ENCODE measurements at regions not wholly inside any gene's neighbourhood (a gene's known extent, or its start where the extent isn't known, plus 50 kb on each side); places are given as distances from the start of the nearest gene placed in this dataset.

- Histone ChIP-seq H3K4me3 (ENCODE audit: low read length) (no peak overlapping the region), H3K23ac (ENCODE audit: low read length) (no peak overlapping the region), H3K4ac (ENCODE audit: low read depth, low read length) (no peak overlapping the region), H4K8ac (ENCODE audit: low read depth, low read length) (no peak overlapping the region), H3K27ac (ENCODE audit: low read depth, low read length) (no peak overlapping the region), H3K36me3 (ENCODE audit: control insufficient read depth, insufficient read depth, low read length) (no peaks in the 10 kb centered on the region), H3K9ac (ENCODE audit: low read length) (no peak overlapping the region), H2BK120ac (ENCODE audit: low read depth, low read length) (no peak overlapping the region), H3K4me2 (ENCODE audit: low read length) (no peak overlapping the region), H2BK15ac (replicated peaks; ENCODE audit: low read depth) (no peak overlapping the region), H3K79me2 (ENCODE audit: control insufficient read depth, insufficient read depth, low read length) (no peaks in the 10 kb centered on the region), H2AK5ac (ENCODE audit: low read length) (no peak overlapping the region), H3K56ac (ENCODE audit: low read length) (no peak overlapping the region), H3K27me3 (ENCODE audit: insufficient read depth, low read length, poor library complexity) (no peaks in the 10 kb centered on the region), H3K79me1 (ENCODE audit: low read length) (no peaks in the 10 kb centered on the region), H4K5ac (ENCODE audit: low read length) (no peak overlapping the region), H2BK5ac (ENCODE audit: low read length) (no peak overlapping the region), H3K4me1 (ENCODE audit: control insufficient read depth, low read depth, low read length) (no peaks in the 10 kb centered on the region), H3K18ac (ENCODE audit: low read length) (no peak overlapping the region)
- no peak for DNase-seq
- no CpG with 5 or more reads among the region's 1 CpG for WGBS (ENCODE audit: extremely low coverage, insufficient coverage, low lambda C conversion rate)
Observed at GRCh38 chr11:105344938-105345337, 205.4 kb upstream of the CARD18 start.

- Histone ChIP-seq H3K4me2 (ENCODE audit: low read length) (no peak overlapping the region), H3K18ac (ENCODE audit: low read length) (no peak overlapping the region), H3K9ac (ENCODE audit: low read length) (no peak overlapping the region), H3K4me3 (ENCODE audit: low read length) (no peak overlapping the region), H2BK15ac (replicated peaks; ENCODE audit: low read depth) (no peak overlapping the region), H3K27ac (ENCODE audit: low read depth, low read length) (no peak overlapping the region), H2BK5ac (ENCODE audit: low read length) (no peak overlapping the region), H3K23ac (ENCODE audit: low read length) (no peak overlapping the region), H3K56ac (ENCODE audit: low read length) (no peak overlapping the region), H2BK120ac (ENCODE audit: low read depth, low read length) (no peak overlapping the region), H3K4ac (ENCODE audit: low read depth, low read length) (no peak overlapping the region), H3K79me1 (ENCODE audit: low read length) (no peaks in the 10 kb centered on the region), H3K36me3 (ENCODE audit: control insufficient read depth, insufficient read depth, low read length) (no peaks in the 10 kb centered on the region), H2AK5ac (ENCODE audit: low read length) (no peak overlapping the region), H3K79me2 (ENCODE audit: control insufficient read depth, insufficient read depth, low read length) (no peaks in the 10 kb centered on the region), H3K4me1 (ENCODE audit: control insufficient read depth, low read depth, low read length) (no peaks in the 10 kb centered on the region), H4K5ac (ENCODE audit: low read length) (no peak overlapping the region), H3K27me3 (ENCODE audit: insufficient read depth, low read length, poor library complexity) (no peaks in the 10 kb centered on the region), H4K8ac (ENCODE audit: low read depth, low read length) (no peak overlapping the region)
- DNase-seq, result no peak
- WGBS (ENCODE audit: extremely low coverage, insufficient coverage, low lambda C conversion rate), result no CpG with 5 or more reads among the region's 11 CpGs
Observed at GRCh38 chr11:105334025-105334714, 194.6 kb upstream of the CARD18 start.

GRCh38 chr11:105333153-105333552, 193.6 kb upstream of the CARD18 start:
- Histone ChIP-seq H2AK5ac (ENCODE audit: low read length) (no peak overlapping the region), H3K56ac (ENCODE audit: low read length) (no peak overlapping the region), H3K23ac (ENCODE audit: low read length) (no peak overlapping the region), H3K18ac (ENCODE audit: low read length) (no peak overlapping the region), H2BK120ac (ENCODE audit: low read depth, low read length) (no peak overlapping the region), H3K4me2 (ENCODE audit: low read length) (no peak overlapping the region), H3K4me1 (ENCODE audit: control insufficient read depth, low read depth, low read length) (no peaks in the 10 kb centered on the region), H3K79me2 (ENCODE audit: control insufficient read depth, insufficient read depth, low read length) (no peaks in the 10 kb centered on the region), H3K27ac (ENCODE audit: low read depth, low read length) (no peak overlapping the region), H3K4me3 (ENCODE audit: low read length) (no peak overlapping the region), H3K79me1 (ENCODE audit: low read length) (no peaks in the 10 kb centered on the region), H2BK5ac (ENCODE audit: low read length) (no peak overlapping the region), H3K9ac (ENCODE audit: low read length) (no peak overlapping the region), H3K27me3 (ENCODE audit: insufficient read depth, low read length, poor library complexity) (no peaks in the 10 kb centered on the region), H3K4ac (ENCODE audit: low read depth, low read length) (no peak overlapping the region), H3K36me3 (ENCODE audit: control insufficient read depth, insufficient read depth, low read length) (no peaks in the 10 kb centered on the region), H4K8ac (ENCODE audit: low read depth, low read length) (no peak overlapping the region), H4K5ac (ENCODE audit: low read length) (no peak overlapping the region), H2BK15ac (replicated peaks; ENCODE audit: low read depth) (no peak overlapping the region)
- WGBS (ENCODE audit: extremely low coverage, insufficient coverage, low lambda C conversion rate), result no CpG with 5 or more reads among the region's 3 CpGs
- DNase-seq, result no peak

- Histone ChIP-seq H3K4me2 (ENCODE audit: low read length) (no peak overlapping the region), H3K9ac (ENCODE audit: low read length) (no peak overlapping the region), H4K8ac (ENCODE audit: low read depth, low read length) (no peak overlapping the region), H3K27me3 (ENCODE audit: insufficient read depth, low read length, poor library complexity) (no peaks in the 10 kb centered on the region), H3K79me2 (ENCODE audit: control insufficient read depth, insufficient read depth, low read length) (no peaks in the 10 kb centered on the region), H2BK15ac (replicated peaks; ENCODE audit: low read depth) (no peak overlapping the region), H3K4ac (ENCODE audit: low read depth, low read length) (no peak overlapping the region), H3K27ac (ENCODE audit: low read depth, low read length) (no peak overlapping the region), H3K4me3 (ENCODE audit: low read length) (no peak overlapping the region), H2BK120ac (ENCODE audit: low read depth, low read length) (no peak overlapping the region), H3K79me1 (ENCODE audit: low read length) (no peaks in the 10 kb centered on the region), H3K18ac (ENCODE audit: low read length) (no peak overlapping the region), H3K23ac (ENCODE audit: low read length) (no peak overlapping the region), H4K5ac (ENCODE audit: low read length) (no peak overlapping the region), H3K36me3 (ENCODE audit: control insufficient read depth, insufficient read depth, low read length) (no peaks in the 10 kb centered on the region), H2AK5ac (ENCODE audit: low read length) (no peak overlapping the region), H3K56ac (ENCODE audit: low read length) (no peak overlapping the region), H2BK5ac (ENCODE audit: low read length) (no peak overlapping the region), H3K4me1 (ENCODE audit: control insufficient read depth, low read depth, low read length) (no peaks in the 10 kb centered on the region)
- DNase-seq, result no peak
- WGBS (ENCODE audit: extremely low coverage, insufficient coverage, low lambda C conversion rate), result no CpG with 5 or more reads among the region's 3 CpGs
Observed at GRCh38 chr11:105332171-105332570, 192.6 kb upstream of the CARD18 start.

DNA sequence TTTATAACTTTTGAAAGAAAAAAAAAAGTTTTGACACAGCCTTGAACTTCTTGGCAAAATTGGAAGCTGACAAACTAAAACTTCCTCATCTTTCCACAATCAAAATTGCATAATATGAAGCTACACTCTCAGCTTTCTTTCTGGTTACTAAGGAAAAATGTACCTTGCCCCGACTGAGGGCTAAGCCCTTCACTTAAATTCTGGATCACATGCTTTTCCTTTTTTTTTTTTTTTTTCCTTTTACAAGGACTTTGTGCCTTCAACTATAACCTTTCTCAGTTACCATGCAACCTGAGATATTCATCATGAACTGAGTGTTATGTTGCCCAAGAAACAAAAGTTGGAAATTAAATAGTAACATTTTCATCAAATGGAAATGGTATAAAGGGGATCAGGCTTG, 188.5 kb upstream of the CARD18 start:
- Histone ChIP-seq H2BK5ac (ENCODE audit: low read length) (no peak overlapping the region), H3K27me3 (ENCODE audit: insufficient read depth, low read length, poor library complexity) (no peaks in the 10 kb centered on the region), H4K8ac (ENCODE audit: low read depth, low read length) (no peak overlapping the region), H3K79me1 (ENCODE audit: low read length) (no peaks in the 10 kb centered on the region), H2AK5ac (ENCODE audit: low read length) (no peak overlapping the region), H3K4me2 (ENCODE audit: low read length) (no peak overlapping the region), H3K36me3 (ENCODE audit: control insufficient read depth, insufficient read depth, low read length) (no peaks in the 10 kb centered on the region), H4K5ac (ENCODE audit: low read length) (no peak overlapping the region), H3K9ac (ENCODE audit: low read length) (no peak overlapping the region), H3K4ac (ENCODE audit: low read depth, low read length) (no peak overlapping the region), H3K4me3 (ENCODE audit: low read length) (no peak overlapping the region), H3K23ac (ENCODE audit: low read length) (no peak overlapping the region), H3K79me2 (ENCODE audit: control insufficient read depth, insufficient read depth, low read length) (no peaks in the 10 kb centered on the region), H2BK120ac (ENCODE audit: low read depth, low read length) (no peak overlapping the region), H2BK15ac (replicated peaks; ENCODE audit: low read depth) (no peak overlapping the region), H3K56ac (ENCODE audit: low read length) (no peak overlapping the region), H3K27ac (ENCODE audit: low read depth, low read length) (no peak overlapping the region), H3K4me1 (ENCODE audit: control insufficient read depth, low read depth, low read length) (no peaks in the 10 kb centered on the region), H3K18ac (ENCODE audit: low read length) (no peak overlapping the region)
- WGBS (ENCODE audit: extremely low coverage, insufficient coverage, low lambda C conversion rate), result no CpG with 5 or more reads among the region's 1 CpG
- no peak for DNase-seq

GRCh38 chr11:105324156-105324555, 184.6 kb upstream of the CARD18 start:
- no peaks in the 10 kb centered on the region for H3K79me1 ChIP-seq (ENCODE audit: low read length)
- WGBS (ENCODE audit: extremely low coverage, insufficient coverage, low lambda C conversion rate), result no CpG with 5 or more reads among the region's 7 CpGs
- H3K4me2 ChIP-seq (ENCODE audit: low read length), result no peak overlapping the region
- H2BK15ac ChIP-seq (replicated peaks; ENCODE audit: low read depth), result no peak overlapping the region
- no peak overlapping the region for H3K56ac ChIP-seq (ENCODE audit: low read length)
- H3K9ac ChIP-seq (ENCODE audit: low read length), result no peak overlapping the region
- no peak overlapping the region for H4K5ac ChIP-seq (ENCODE audit: low read length)
- DNase-seq, result no peak
- no peaks in the 10 kb centered on the region for H3K27me3 ChIP-seq (ENCODE audit: insufficient read depth, low read length, poor library complexity)
- no peak overlapping the region for H4K8ac ChIP-seq (ENCODE audit: low read depth, low read length)
- H3K36me3 ChIP-seq (ENCODE audit: control insufficient read depth, insufficient read depth, low read length), result no peaks in the 10 kb centered on the region
- H3K4me1 ChIP-seq (ENCODE audit: control insufficient read depth, low read depth, low read length), result no peaks in the 10 kb centered on the region
- no peak overlapping the region for H3K4ac ChIP-seq (ENCODE audit: low read depth, low read length)
- H2AK5ac ChIP-seq (ENCODE audit: low read length), result no peak overlapping the region
- H3K27ac ChIP-seq (ENCODE audit: low read depth, low read length), result no peak overlapping the region
- H3K18ac ChIP-seq (ENCODE audit: low read length), result no peak overlapping the region
- no peak overlapping the region for H2BK5ac ChIP-seq (ENCODE audit: low read length)
- H3K79me2 ChIP-seq (ENCODE audit: control insufficient read depth, insufficient read depth, low read length), result no peaks in the 10 kb centered on the region
- H2BK120ac ChIP-seq (ENCODE audit: low read depth, low read length), result no peak overlapping the region
- no peak overlapping the region for H3K23ac ChIP-seq (ENCODE audit: low read length)
- H3K4me3 ChIP-seq (ENCODE audit: low read length), result no peak overlapping the region
